Motor neuron (in vitro differentiated cells): ENCODE measurements at regions not wholly inside any gene's neighbourhood (a gene's known extent, or its start where the extent isn't known, plus 50 kb on each side); places are given as distances from the start of the nearest gene placed in this dataset.
A peak's percentile ranks its signal among the peaks of the same experiment; 100 is the strongest.
"Not testable (repeated sequence)": the region's sequence is repeated elsewhere in the genome, so short reads cannot be mapped to it uniquely, and the experiment has no call there.

Source experiments
- ATAC-seq, 8 experiments: fragments of 200-7000 bp; cut with Tn5 transposase; replicated peaks in 6 of 8; 2 replicates each; pipeline ENCODE4 v1.8.0; 2021; ENCODE audit warnings: mild to moderate bottlenecking in 8 of 8, moderate library complexity in 8 of 8
- H3K27ac ChIP-seq, 2 donors: fragments of 250-450 bp; sonication (Bioruptor Pico); 2 replicates each; pipeline ENCODE4 v1.9.0; 2021; ENCODE audit warnings: antibody characterized with exemption in 2 of 2, mild to moderate bottlenecking in 2 of 2, moderate library complexity in 1 of 2
- H3K4me1 ChIP-seq, 2 donors: fragments of 250-450 bp; sonication (Bioruptor Pico); replicated peaks in 1 of 2; 2 replicates each; pipeline ENCODE4 v1.6.1; 2021; ENCODE audit warnings: antibody characterized with exemption in 2 of 2, mild to moderate bottlenecking in 2 of 2, moderate library complexity in 1 of 2
- H3K4me3 ChIP-seq, 5 donors: fragments of 250-450 bp; sonication (Bioruptor Pico); 2 replicates each; pipeline ENCODE4 v1.9.0; 2021; ENCODE audit warnings: antibody characterized with exemption in 5 of 5, mild to moderate bottlenecking in 5 of 5, moderate library complexity in 4 of 5
- WGBS, 10 experiments: fragments of 450-650 bp; shearing (Covaris generic); methylation state at CpG; one replicate each; pipeline ENCODE4 v1.0.0; 2022; 5-methylcytosine and 5-hydroxymethylcytosine counted together
- in situ Hi-C, 9 experiments: fragments of 400-800 bp; cut with MboI; loops; one replicate each; pipeline ENCODE4 v1.15.0; 2021; ENCODE audit warnings: low sequenced_read_pairs in 9 of 9, low pct_unique_long_range_greater_than_20kb in 2 of 9; ENCODE audit not compliant: unreplicated experiment in 9 of 9

DNA sequence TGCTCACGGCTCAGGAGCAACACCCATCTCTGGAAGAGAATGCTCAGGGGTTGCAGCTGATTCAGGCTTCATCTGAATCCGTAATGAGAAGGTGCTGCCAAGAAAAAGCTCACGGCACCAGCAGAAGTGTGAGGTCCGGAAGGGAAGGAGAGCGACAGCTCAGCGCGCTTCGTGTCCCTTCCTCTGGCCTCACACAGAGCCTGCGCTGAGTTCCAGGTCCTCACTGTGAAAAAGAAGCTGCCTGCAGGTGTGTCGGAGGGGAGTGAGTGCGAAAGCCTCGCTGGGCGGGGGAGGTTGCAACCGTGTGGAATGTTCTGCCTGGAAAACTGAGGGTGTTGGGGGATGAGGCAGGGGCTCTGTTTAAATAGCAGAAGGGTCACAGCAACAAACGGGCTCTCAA is 76.2 kb upstream of the TWIST2 start:
- H3K27ac ChIP-seq, result no peak overlapping the region
- peaks cover 0 to 11% of the 10 kb centered on the region in 2 donors for H3K4me1 ChIP-seq
- H3K4me3 ChIP-seq, result no peak overlapping the region
- in situ Hi-C loops, result no loop called here
- 30 to 59% (median 48%) methylated on average over 2 to 6 of the region's 15 CpGs; no CpG with 5 or more reads in 6 of the 10 experiments for WGBS, 10 experiments
- ATAC-seq, result peak in 2 of 8 experiments; percentile 37 to 38

DNA sequence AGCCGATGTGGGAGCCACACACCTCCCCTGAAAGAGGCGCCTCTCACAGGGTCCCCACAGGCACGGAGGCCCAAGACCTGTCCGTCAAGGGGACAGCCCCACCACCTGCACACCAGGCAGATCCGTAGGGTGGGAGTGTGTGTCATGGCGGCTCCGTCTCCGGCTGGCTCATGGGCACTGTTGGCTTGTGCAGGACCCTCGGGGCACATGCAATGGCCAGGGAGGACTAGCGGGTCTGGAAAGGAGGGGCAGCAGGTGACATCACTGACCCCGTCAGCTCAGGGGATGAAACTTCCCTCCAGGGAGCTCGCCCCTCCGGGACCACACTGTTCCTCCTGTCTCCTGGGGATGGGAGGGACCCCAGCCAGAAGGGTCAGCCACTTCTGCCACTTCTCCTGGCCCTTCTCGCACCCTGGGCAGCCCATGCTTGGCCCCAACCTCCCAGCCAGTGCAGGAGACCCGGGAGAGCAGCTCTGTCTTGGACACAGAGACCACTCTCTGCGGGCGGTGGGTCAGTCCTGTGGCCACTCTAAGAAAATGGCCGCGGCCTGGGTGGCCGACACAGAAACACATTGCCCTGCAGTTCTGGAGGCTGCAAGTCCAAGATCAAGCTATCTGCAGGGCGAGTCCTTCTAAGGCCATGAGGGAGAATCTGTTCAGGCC is 75.1 kb upstream of the TWIST2 start:
- no peak overlapping the region for H3K4me3 ChIP-seq
- ATAC-seq, result no peak
- H3K27ac ChIP-seq, result no peak overlapping the region
- in situ Hi-C loops, result no loop called here
- H3K4me1 ChIP-seq, result peaks cover 0 to 11% of the 10 kb centered on the region in 2 donors
- WGBS, 10 experiments, result 67 to 97% (median 85%) methylated on average over 2 to 10 of the region's 21 CpGs; no CpG with 5 or more reads in 3 of the 10 experiments

DNA sequence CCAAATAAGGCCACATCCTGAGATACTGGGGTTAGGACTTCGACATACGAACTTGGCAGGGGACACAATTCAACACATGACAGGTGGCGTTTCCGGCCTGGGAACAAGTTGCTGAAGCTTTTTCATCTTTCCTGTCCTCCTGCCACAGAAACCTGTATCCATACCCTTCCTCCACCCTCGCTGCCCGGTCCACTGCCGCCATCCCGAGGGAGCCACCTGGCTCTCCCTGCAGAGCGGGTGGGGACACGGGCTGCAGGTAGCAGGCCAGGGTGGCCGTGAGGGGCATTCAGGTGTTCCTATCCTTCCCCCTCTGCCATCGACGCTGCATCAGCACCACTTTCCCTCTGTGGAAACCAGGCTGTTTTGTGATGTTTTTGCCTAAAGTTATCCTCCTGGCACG is 74.4 kb upstream of the TWIST2 start:
- no peak for ATAC-seq
- Histone ChIP-seq H3K4me1 (peaks cover 0 to 11% of the 10 kb centered on the region in 2 donors), H3K4me3 (no peak overlapping the region), H3K27ac (no peak overlapping the region)
- in situ Hi-C loops, result no loop called here
- 60 to 100% (median 77%) methylated on average over 1 to 7 of the region's 14 CpGs; no CpG with 5 or more reads in 4 of the 10 experiments for WGBS, 10 experiments

DNA sequence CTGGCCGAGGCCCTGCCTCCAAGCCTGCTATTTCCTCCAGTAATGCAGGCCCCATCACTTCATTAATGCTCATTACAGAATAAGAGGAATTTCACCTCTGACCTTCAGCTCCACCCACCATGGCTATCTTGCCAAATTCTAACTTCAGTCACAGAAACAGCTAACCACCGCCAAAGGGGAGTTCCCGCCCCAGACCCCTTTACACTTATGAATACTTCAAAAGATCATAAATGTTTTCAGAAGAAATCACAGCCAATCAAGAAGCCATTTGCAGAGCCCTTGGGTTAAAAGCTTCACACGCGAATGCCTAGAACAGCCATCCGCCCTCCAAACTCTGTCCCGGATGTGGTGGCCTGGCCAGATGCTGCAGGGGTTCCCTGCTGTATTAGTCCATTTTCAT is 73.8 kb upstream of the TWIST2 start:
- Histone ChIP-seq H3K4me3 (no peak overlapping the region), H3K4me1 (peaks cover 0 to 11% of the 10 kb centered on the region in 2 donors), H3K27ac (no peak overlapping the region)
- in situ Hi-C loops, result no loop called here
- WGBS, 10 experiments, result 83 to 100% (median 93%) methylated on average over 2 to 5 of the region's 7 CpGs; no CpG with 5 or more reads in 5 of the 10 experiments
- no peak for ATAC-seq

DNA sequence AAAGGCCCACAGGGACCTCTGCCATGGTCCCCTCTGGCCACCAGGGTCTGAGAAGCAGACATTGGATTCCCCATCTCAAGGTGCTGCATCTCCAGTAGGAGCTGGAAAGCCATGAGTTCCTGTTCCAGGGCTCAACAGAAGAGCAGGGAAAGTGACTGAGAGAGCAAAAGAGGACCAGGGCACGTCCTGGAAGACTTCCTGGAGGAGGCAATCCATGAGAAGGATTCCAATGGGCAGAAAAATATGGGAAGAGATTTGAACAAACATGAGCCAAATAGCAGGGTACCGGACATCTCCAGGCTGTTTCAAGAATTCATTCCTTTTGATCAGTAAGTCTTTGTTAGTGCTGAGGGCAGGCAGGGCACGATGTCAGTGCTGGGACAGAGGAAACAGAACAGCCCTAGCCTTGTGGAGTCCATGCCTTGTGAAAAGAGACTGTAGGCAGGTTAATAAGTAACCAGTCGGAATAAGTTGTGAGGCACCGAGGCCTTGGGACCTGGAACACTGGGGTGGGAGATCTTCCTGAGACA is 72.8 kb upstream of the TWIST2 start:
- Histone ChIP-seq H3K4me3 (no peak overlapping the region), H3K4me1 (peaks cover 0 to 11% of the 10 kb centered on the region in 2 donors), H3K27ac (no peak overlapping the region)
- WGBS, 10 experiments, result 25 to 100% (median 61%) methylated on average over 1 to 3 of the region's 5 CpGs; no CpG with 5 or more reads in 3 of the 10 experiments
- in situ Hi-C loops, result loop anchor here in 4 of 9 experiments (25.0 kb wide), 1 partner anchor 413 kb away; no protein-coding TSS in a partner anchor
- no peak for ATAC-seq

DNA sequence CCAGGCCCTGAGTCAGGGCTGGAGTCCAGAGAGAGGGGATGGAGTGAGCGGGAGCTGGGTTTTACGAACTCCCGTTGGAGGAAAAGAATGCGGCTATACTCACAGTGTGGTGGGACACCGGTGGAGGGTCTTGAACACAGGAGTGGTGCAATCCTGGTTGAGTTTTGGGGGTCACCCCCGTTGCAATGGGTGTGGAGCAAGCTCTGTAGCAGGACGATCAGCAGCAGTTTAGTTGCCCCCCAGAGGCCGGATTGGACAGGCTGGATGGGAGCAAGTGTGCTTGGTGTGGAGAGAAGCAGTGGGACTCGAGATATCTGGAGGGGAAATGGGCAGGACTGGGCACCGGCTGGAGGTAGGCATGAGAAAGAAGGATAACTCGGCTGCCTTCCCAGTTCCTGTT is 72.3 kb upstream of the TWIST2 start:
- in situ Hi-C loops, result loop anchor here in 4 of 9 experiments (25.0 kb wide), 1 partner anchor 413 kb away; no protein-coding TSS in a partner anchor
- ATAC-seq, result no peak
- Histone ChIP-seq H3K4me1 (peaks cover 0 to 8% of the 10 kb centered on the region in 2 donors), H3K4me3 (no peak overlapping the region), H3K27ac (no peak overlapping the region)
- 58 to 100% (median 83%) methylated on average over 1 to 6 of the region's 11 CpGs; no CpG with 5 or more reads in 3 of the 10 experiments for WGBS, 10 experiments

DNA sequence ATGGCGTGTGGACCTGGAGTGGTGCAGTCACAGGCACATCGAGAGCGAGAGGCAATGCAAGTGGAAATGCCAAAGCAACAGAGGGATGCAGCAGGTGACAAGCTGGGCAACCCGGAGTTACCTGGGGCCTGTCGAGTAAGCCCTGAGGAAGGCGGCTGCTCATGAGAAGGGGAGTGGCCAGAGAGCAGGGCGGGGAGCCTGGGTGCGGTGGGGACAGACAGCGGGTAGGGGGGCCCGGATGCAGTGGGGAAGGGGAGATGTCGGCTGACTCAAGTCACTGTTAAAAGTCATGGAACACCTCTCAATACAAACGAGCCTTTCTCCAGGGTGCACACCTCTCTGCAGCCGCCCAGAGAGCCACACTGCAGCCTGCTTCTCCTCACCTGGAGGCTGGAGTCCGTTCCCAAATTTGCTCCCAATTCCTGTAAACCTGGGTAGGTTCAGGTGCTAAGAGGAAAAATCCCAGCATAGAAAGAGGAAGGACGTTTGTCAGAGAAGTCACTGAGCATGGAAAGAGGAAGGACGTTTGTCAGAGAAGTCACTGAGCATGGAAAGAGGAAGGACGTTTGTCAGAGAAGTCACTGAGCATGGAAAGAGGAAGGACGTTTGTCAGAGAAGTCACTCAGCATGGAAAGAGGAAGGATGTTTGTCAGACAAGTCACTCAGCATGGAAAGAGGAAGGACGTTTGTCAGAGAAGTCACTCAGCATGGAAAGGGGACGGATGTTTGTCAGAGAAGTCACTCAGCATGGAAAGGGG is 71.7 kb upstream of the TWIST2 start:
- in situ Hi-C loops, result loop anchor here in 4 of 9 experiments (25.0 kb wide), 1 partner anchor 414 kb away; no protein-coding TSS in a partner anchor
- WGBS, 10 experiments, result 40 to 100% (median 60%) methylated on average over 1 to 4 of the region's 20 CpGs; no CpG with 5 or more reads in 5 of the 10 experiments
- Histone ChIP-seq H3K4me3 (no peak overlapping the region), H3K4me1 (peaks cover 0 to 5% of the 10 kb centered on the region in 2 donors), H3K27ac (no peak overlapping the region)
- no peak for ATAC-seq

DNA sequence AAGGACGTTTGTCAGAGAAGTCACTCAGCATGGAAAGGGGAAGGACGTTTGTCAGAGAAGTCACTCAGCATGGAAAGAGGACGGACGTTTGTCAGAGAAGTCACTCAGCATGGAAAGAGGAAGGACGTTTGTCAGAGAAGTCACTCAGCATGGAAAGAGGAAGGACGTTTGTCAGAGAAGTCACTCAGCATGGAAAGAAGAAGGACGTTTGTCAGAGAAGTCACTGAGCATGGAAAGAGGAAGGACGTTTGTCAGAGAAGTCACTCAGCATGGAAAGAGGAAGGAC is 71.2 kb upstream of the TWIST2 start:
- not testable (repeated sequence) for H3K27ac ChIP-seq, H3K4me1 ChIP-seq, ATAC-seq, H3K4me3 ChIP-seq
- 22 to 38% (median 33%) methylated on average over 1 to 3 of the region's 8 CpGs; no CpG with 5 or more reads in 7 of the 10 experiments for WGBS, 10 experiments
- in situ Hi-C loops, result loop anchor here in 4 of 9 experiments (25.0 kb wide), 1 partner anchor 414 kb away; no protein-coding TSS in a partner anchor

DNA sequence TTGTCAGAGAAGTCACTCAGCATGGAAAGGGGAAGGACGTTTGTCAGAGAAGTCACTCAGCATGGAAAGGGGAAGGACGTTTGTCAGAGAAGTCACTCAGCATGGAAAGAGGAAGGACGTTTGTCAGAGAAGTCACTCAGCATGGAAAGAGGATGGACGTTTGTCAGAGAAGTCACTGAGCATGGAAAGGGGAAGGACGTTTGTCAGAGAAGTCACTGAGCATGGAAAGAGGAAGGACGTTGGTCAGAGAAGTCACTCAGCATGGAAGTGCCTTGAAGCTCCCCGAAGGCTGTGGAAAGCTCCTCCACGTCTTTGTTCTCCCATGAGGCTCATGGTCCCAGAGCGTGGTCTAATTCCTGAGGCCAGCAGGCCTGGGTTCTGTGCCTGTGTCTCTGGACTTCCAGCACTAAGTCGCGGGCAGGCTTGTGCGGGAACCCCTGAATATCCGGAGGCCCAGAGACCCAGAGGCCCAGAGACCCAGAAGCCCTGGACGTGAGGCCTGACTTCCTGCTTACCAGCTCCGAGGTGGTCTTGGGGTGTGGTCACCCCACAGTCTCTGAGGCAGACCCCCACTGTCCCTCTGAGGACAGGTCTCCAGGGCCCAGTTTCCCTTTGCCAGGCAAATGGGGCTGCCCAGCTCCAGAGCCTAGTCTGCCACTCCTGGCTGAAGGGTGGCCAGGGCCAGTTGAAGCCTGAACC is 70.4 kb upstream of the TWIST2 start:
- Histone ChIP-seq H3K4me3 (no peak overlapping the region), H3K4me1 (no peaks in the 10 kb centered on the region), H3K27ac (no peak overlapping the region)
- in situ Hi-C loops, result loop anchor here in 4 of 9 experiments (25.0 kb wide), 1 partner anchor 415 kb away; no protein-coding TSS in a partner anchor
- 80 to 83% methylated on average over 1 to 5 of the region's 15 CpGs; no CpG with 5 or more reads in 8 of the 10 experiments for WGBS, 10 experiments
- ATAC-seq, result no peak

DNA sequence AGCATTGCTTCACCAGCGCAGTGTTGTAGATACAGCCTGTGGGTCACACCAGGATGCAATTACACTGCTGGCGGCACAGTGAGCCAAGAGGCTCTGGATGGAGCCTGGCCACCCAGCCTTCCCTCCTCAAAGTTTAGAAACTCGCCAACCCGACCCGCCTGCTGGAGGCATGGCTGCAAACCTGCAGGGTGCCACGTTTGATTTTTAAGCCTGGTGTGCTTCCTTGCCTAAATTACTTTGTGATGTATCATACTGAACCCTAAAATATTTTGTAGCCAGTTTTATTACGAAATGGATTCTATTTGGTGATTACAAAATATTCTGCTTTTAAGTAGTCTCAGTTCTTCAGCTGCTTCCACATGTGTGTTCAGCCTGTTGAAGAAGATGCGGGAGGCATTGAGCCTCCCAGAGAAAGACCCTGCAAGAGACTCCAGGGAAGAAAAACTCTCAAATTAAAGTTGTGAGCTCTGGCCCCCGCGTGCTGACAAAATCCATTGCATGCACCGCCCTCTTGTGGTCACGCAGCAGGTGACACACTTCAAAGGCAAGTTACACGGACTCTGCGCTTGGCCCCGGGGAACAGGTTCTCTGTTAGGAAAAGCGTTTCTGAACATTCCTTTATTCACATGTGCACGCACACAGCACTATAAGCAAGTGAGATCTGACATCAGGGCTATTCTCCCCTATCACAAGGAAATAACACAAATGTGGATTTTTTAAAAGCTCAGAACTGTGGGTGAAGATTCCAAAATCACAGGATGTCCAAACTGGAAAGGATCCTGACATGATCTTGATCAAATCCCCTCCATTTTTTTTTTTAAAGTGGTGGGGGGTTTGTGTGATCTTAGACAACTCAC is 63.0 kb upstream of the TWIST2 start:
- Histone ChIP-seq H3K4me1 (peaks cover 0 to 4% of the 10 kb centered on the region in 2 donors), H3K27ac (no peak overlapping the region), H3K4me3 (no peak overlapping the region)
- 7 to 60% (median 22%) methylated on average over 2 to 11 of the region's 17 CpGs for WGBS, 10 experiments
- ATAC-seq, result peak; percentile 40 to 87 (median 66)
- in situ Hi-C loops, result loop anchor here in 5 of 9 experiments (10.0 to 25.0 kb wide), 2 partner anchors 260 to 423 kb away; no protein-coding TSS in a partner anchor

DNA sequence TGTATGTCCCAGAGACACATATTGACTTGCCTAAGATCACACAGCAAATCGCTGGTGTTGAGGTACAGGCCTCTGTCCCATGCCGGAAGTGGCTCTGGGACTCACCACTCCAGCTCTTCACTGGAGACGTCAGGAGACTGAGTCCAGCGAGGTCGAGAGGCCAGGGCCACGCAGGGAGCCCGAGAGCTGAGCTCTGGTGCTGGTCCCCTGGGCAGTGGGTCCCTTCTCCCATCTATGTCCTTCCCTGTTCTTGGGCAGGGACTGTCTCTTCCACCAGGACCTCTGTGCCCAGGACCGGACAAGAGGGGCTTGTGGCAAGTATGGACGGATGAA is 62.4 kb upstream of the TWIST2 start:
- peak in 1 of 8 experiments; percentile 6 for ATAC-seq
- Histone ChIP-seq H3K27ac (no peak overlapping the region), H3K4me3 (no peak overlapping the region), H3K4me1 (peaks cover 3 to 9% of the 10 kb centered on the region in 2 donors)
- WGBS, 10 experiments, result 69 to 100% (median 89%) methylated on average over 2 to 7 of the region's 9 CpGs
- in situ Hi-C loops, result loop anchor here in 5 of 9 experiments (10.0 to 25.0 kb wide), 2 partner anchors 261 to 423 kb away; no protein-coding TSS in a partner anchor

DNA sequence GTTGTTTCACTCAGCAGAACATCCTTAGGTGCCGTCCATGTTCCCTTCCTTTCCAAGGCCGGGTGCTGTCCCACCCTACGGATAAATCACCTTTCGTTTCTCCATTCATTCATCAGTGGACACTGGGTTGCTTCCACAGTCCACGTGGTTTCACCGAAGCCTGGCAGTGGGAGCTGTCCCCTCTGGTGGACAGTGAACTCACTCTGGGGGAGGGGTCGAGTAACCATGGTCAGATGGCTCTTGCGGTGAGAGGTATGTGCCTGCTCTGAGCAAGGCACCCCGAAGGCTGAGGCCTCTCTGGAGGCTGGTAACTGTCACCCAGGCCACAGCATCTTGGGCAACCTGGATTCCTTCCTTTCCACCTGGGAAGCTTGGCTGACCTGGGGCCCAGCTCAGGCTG is 61.5 kb upstream of the TWIST2 start:
- ATAC-seq, result peak in 2 of 8 experiments; percentile 9 to 31
- no peak overlapping the region for H3K4me3 ChIP-seq
- peaks cover 7 to 18% of the 10 kb centered on the region in 2 donors for H3K4me1 ChIP-seq
- in situ Hi-C loops, result loop anchor here in 5 of 9 experiments (10.0 to 25.0 kb wide), 2 partner anchors 262 to 424 kb away; no protein-coding TSS in a partner anchor
- WGBS, 10 experiments, result 14 to 100% (median 90%) methylated on average over 1 to 3 of the region's 9 CpGs; no CpG with 5 or more reads in 5 of the 10 experiments
- no peak overlapping the region for H3K27ac ChIP-seq
